GM23338 (cell line): ENCODE measurements at regions not wholly inside any gene's neighbourhood (a gene's known extent, or its start where the extent isn't known, plus 50 kb on each side); places are given as distances from the start of the nearest gene placed in this dataset.
"Not testable (repeated sequence)": the region's sequence is repeated elsewhere in the genome, so short reads cannot be mapped to it uniquely, and the experiment has no call there.

Experiments
- ATAC-seq: fragments of 200-7000 bp; cut with Tn5 transposase; 3 replicates; pipeline ENCODE4 v1.9.1; 2020
- DNase-seq: peaks from one replicate; pipeline ENCODE4 v3.0.0-alpha.2; 2015; ENCODE audit warnings: low spot score
- H2AFZ ChIP-seq: fragments of 200-600 bp; sonication (generic); 2 replicates; pipeline ENCODE4 v1.8.0; 2016; ENCODE audit warnings: antibody characterized with exemption, mild to moderate bottlenecking, moderate library complexity
- H3F3A ChIP-seq: fragments of 200-600 bp; sonication (generic); replicated peaks from 2 replicates; pipeline ENCODE4 v1.8.0; 2017; ENCODE audit warnings: antibody characterized with exemption, mixed run types, low read depth
- H3K27ac ChIP-seq: fragments of 200-600 bp; sonication (generic); 2 replicates; pipeline ENCODE4 v1.6.1; 2016; ENCODE audit warnings: low read depth
- H3K27me3 ChIP-seq: fragments of 200-600 bp; sonication (generic); 2 replicates; pipeline ENCODE4 v1.8.0; 2016; ENCODE audit warnings: mild to moderate bottlenecking, mixed run types, moderate library complexity; ENCODE audit not compliant: insufficient read depth
- H3K36me3 ChIP-seq: fragments of 200-600 bp; sonication (generic); 2 replicates; pipeline ENCODE4 v1.8.0; 2016; ENCODE audit warnings: mild to moderate bottlenecking; ENCODE audit not compliant: insufficient read depth
- H3K4me1 ChIP-seq: fragments of 200-600 bp; sonication (generic); 2 replicates; pipeline ENCODE4 v1.8.0; 2016; ENCODE audit warnings: mild to moderate bottlenecking, moderate library complexity; ENCODE audit not compliant: insufficient read depth
- H3K4me2 ChIP-seq: fragments of 200-600 bp; sonication (generic); 2 replicates; pipeline ENCODE4 v1.7.1; 2017; ENCODE audit warnings: mixed run types
- H3K4me3 ChIP-seq: fragments of 200-600 bp; sonication (generic); 2 replicates; pipeline ENCODE4 v1.6.1; 2016; ENCODE audit warnings: mixed run types
- H3K79me2 ChIP-seq: fragments of 200-600 bp; sonication (generic); replicated peaks from 2 replicates; pipeline ENCODE4 v1.8.0; 2017; ENCODE audit warnings: mild to moderate bottlenecking; ENCODE audit not compliant: insufficient read depth
- H3K9me2 ChIP-seq: fragments of 200-600 bp; sonication (generic); 2 replicates; pipeline ENCODE4 v1.8.0; 2017; ENCODE audit not compliant: insufficient read depth
- H4K20me1 ChIP-seq: fragments of 200-600 bp; sonication (generic); replicated peaks from 2 replicates; pipeline ENCODE4 v1.8.0; 2017; ENCODE audit warnings: mild to moderate bottlenecking; ENCODE audit not compliant: insufficient read depth
- H3K27ac Mint-ChIP-seq: 2 replicates; pipeline ENCODE4 v1.8.0; 2020; ENCODE audit warnings: inconsistent platforms, mild to moderate bottlenecking, moderate library complexity, mixed read lengths
- H3K27me3 Mint-ChIP-seq: 3 replicates; pipeline ENCODE4 v1.8.0; 2022; ENCODE audit warnings: low read depth, mild to moderate bottlenecking, moderate library complexity, mixed read lengths, inconsistent platforms; ENCODE audit not compliant: insufficient read depth, poor library complexity
- H3K36me3 Mint-ChIP-seq: 3 replicates; pipeline ENCODE4 v1.8.0; 2021; ENCODE audit warnings: low read depth, mild to moderate bottlenecking, inconsistent platforms, moderate library complexity, mixed read lengths
- H3K4me1 Mint-ChIP-seq: 3 replicates; pipeline ENCODE4 v1.8.0; 2020; ENCODE audit warnings: mild to moderate bottlenecking, inconsistent platforms, mixed read lengths
- H3K4me3 Mint-ChIP-seq: 3 replicates; pipeline ENCODE4 v1.8.0; 2021; ENCODE audit warnings: moderate library complexity, mild to moderate bottlenecking, inconsistent platforms, mixed read lengths
- H3K9me3 Mint-ChIP-seq: 3 replicates; pipeline ENCODE4 v1.8.0; 2020; ENCODE audit warnings: moderate library complexity, mild to moderate bottlenecking, inconsistent platforms, mixed read lengths
- EZH2 ChIP-seq: fragments of 200-600 bp; sonication (generic); IDR thresholded peaks from one replicate; pipeline ENCODE4 v1.8.0; 2017; ENCODE audit warnings: antibody characterized with exemption, mild to moderate bottlenecking, low read depth; ENCODE audit not compliant: unreplicated experiment
- EZH2phosphoT487 ChIP-seq: fragments of 200-600 bp; sonication (generic); IDR thresholded peaks from one replicate; pipeline ENCODE4 v1.8.1; 2018; ENCODE audit warnings: antibody characterized with exemption; ENCODE audit not compliant: unreplicated experiment
- JUNB ChIP-seq: IDR thresholded peaks from one replicate; pipeline ENCODE4 v1.6.1; 2016; ENCODE audit warnings: antibody characterized with exemption; ENCODE audit not compliant: unreplicated experiment
- NANOG ChIP-seq: IDR thresholded peaks from 2 replicates; pipeline ENCODE4 v1.6.1; 2016; ENCODE audit warnings: antibody characterized with exemption, borderline replicate concordance
- STAT1 ChIP-seq: IDR thresholded peaks from one replicate; pipeline ENCODE4 v1.6.1; 2016; ENCODE audit warnings: antibody characterized with exemption; ENCODE audit not compliant: unreplicated experiment
- ZNF114 ChIP-seq: fragments of 250-450 bp; sonication (Bioruptor Pico); IDR thresholded peaks from 2 replicates; pipeline ENCODE4 v1.5.0; 2020; ENCODE audit warnings: mild to moderate bottlenecking, moderate library complexity
- TF ChIP-seq, protein P1 (sequence below): IDR thresholded peaks from one replicate; pipeline ENCODE4 v1.6.1; 2018; ENCODE audit warnings: antibody characterized with exemption; ENCODE audit not compliant: unreplicated experiment
- TF ChIP-seq, protein P2 (sequence below): fragments of 250-450 bp; sonication (Bioruptor Pico); IDR thresholded peaks from 2 replicates; pipeline ENCODE4 v1.5.0; 2020; ENCODE audit warnings: mild to moderate bottlenecking, moderate library complexity

DNA sequence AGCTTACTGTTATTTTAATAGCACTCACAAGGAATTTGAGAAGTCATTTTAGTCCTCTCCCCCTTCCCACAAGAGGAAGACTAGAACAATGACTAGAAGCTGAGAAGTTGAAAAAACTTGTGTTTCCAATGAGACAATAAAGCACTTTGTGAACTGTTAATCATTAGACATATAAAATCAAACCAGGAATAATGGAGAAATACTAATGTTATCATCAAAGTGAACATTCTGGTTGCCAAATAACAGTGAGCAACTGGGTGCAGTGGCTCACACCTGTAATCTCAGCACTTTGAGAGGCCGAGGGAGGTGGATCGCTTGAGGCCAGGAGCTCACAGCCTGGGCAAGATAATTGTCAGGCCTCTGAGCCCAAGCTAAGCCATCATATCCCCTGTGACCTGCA lies 54.0 kb upstream of the RASAL2 start:
- H3F3A ChIP-seq, result peaks cover 9% of the 10 kb centered on the region
- DNase-seq, result no peak
- H4K20me1 ChIP-seq, result no peaks in the 10 kb centered on the region
- H3K79me2 ChIP-seq, result no peaks in the 10 kb centered on the region
- peaks cover 11% of the 10 kb centered on the region; the same call in 2 of the 3 replicates for H3K9me3 Mint-ChIP-seq
- H3K4me3 Mint-ChIP-seq, result no peak overlapping the region
- no peak overlapping the region for H3K27ac Mint-ChIP-seq
- H3K4me2 ChIP-seq, result no peak overlapping the region
- H3K27me3 Mint-ChIP-seq, result peaks cover 2% of the 10 kb centered on the region
- ATAC-seq, result no peak
- TF ChIP-seq, protein P1, sequence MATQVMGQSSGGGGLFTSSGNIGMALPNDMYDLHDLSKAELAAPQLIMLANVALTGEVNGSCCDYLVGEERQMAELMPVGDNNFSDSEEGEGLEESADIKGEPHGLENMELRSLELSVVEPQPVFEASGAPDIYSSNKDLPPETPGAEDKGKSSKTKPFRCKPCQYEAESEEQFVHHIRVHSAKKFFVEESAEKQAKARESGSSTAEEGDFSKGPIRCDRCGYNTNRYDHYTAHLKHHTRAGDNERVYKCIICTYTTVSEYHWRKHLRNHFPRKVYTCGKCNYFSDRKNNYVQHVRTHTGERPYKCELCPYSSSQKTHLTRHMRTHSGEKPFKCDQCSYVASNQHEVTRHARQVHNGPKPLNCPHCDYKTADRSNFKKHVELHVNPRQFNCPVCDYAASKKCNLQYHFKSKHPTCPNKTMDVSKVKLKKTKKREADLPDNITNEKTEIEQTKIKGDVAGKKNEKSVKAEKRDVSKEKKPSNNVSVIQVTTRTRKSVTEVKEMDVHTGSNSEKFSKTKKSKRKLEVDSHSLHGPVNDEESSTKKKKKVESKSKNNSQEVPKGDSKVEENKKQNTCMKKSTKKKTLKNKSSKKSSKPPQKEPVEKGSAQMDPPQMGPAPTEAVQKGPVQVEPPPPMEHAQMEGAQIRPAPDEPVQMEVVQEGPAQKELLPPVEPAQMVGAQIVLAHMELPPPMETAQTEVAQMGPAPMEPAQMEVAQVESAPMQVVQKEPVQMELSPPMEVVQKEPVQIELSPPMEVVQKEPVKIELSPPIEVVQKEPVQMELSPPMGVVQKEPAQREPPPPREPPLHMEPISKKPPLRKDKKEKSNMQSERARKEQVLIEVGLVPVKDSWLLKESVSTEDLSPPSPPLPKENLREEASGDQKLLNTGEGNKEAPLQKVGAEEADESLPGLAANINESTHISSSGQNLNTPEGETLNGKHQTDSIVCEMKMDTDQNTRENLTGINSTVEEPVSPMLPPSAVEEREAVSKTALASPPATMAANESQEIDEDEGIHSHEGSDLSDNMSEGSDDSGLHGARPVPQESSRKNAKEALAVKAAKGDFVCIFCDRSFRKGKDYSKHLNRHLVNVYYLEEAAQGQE, result no peak
- TF ChIP-seq EZH2, result no peak
- no peak for TF ChIP-seq ZNF114 (CRISPR knock-in tag)
- TF ChIP-seq, protein P2, sequence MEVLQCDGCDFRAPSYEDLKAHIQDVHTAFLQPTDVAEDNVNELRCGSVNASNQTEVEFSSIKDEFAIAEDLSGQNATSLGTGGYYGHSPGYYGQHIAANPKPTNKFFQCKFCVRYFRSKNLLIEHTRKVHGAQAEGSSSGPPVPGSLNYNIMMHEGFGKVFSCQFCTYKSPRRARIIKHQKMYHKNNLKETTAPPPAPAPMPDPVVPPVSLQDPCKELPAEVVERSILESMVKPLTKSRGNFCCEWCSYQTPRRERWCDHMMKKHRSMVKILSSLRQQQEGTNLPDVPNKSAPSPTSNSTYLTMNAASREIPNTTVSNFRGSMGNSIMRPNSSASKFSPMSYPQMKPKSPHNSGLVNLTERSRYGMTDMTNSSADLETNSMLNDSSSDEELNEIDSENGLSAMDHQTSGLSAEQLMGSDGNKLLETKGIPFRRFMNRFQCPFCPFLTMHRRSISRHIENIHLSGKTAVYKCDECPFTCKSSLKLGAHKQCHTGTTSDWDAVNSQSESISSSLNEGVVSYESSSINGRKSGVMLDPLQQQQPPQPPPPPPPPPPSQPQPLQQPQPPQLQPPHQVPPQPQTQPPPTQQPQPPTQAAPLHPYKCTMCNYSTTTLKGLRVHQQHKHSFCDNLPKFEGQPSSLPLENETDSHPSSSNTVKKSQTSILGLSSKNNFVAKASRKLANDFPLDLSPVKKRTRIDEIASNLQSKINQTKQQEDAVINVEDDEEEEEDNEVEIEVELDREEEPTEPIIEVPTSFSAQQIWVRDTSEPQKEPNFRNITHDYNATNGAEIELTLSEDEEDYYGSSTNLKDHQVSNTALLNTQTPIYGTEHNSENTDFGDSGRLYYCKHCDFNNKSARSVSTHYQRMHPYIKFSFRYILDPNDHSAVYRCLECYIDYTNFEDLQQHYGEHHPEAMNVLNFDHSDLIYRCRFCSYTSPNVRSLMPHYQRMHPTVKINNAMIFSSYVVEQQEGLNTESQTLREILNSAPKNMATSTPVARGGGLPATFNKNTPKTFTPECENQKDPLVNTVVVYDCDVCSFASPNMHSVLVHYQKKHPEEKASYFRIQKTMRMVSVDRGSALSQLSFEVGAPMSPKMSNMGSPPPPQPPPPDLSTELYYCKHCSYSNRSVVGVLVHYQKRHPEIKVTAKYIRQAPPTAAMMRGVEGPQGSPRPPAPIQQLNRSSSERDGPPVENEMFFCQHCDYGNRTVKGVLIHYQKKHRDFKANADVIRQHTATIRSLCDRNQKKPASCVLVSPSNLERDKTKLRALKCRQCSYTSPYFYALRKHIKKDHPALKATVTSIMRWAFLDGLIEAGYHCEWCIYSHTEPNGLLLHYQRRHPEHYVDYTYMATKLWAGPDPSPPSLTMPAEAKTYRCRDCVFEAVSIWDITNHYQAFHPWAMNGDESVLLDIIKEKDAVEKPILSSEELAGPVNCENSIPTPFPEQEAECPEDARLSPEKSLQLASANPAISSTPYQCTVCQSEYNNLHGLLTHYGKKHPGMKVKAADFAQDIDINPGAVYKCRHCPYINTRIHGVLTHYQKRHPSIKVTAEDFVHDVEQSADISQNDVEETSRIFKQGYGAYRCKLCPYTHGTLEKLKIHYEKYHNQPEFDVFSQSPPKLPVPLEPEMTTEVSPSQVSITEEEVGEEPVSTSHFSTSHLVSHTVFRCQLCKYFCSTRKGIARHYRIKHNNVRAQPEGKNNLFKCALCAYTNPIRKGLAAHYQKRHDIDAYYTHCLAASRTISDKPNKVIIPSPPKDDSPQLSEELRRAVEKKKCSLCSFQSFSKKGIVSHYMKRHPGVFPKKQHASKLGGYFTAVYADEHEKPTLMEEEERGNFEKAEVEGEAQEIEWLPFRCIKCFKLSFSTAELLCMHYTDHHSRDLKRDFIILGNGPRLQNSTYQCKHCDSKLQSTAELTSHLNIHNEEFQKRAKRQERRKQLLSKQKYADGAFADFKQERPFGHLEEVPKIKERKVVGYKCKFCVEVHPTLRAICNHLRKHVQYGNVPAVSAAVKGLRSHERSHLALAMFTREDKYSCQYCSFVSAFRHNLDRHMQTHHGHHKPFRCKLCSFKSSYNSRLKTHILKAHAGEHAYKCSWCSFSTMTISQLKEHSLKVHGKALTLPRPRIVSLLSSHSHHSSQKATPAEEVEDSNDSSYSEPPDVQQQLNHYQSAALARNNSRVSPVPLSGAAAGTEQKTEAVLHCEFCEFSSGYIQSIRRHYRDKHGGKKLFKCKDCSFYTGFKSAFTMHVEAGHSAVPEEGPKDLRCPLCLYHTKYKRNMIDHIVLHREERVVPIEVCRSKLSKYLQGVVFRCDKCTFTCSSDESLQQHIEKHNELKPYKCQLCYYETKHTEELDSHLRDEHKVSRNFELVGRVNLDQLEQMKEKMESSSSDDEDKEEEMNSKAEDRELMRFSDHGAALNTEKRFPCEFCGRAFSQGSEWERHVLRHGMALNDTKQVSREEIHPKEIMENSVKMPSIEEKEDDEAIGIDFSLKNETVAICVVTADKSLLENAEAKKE (CRISPR knock-in tag), result no peak
- no peak for TF ChIP-seq JUNB
- TF ChIP-seq EZH2phosphoT487, result no peak
- no peak for TF ChIP-seq STAT1
- no peak for TF ChIP-seq NANOG
- no peak overlapping the region for H2AFZ ChIP-seq
- H3K36me3 Mint-ChIP-seq, result 0 out of 3 replicates have a peak, but pooled peaks cover 4% of the 10 kb centered on the region
- no peaks in the 10 kb centered on the region; the same call in 1 of the 2 replicates for H3K9me2 ChIP-seq
- no peaks in the 10 kb centered on the region for H3K27me3 ChIP-seq
- peaks cover 10% of the 10 kb centered on the region for H3K4me1 Mint-ChIP-seq
- H3K4me1 ChIP-seq, result peaks cover 10% of the 10 kb centered on the region; the same call in 1 of the 2 replicates
- no peak overlapping the region for H3K27ac ChIP-seq
- H3K4me3 ChIP-seq, result no peak overlapping the region
- H3K36me3 ChIP-seq, result no peaks in the 10 kb centered on the region

DNA sequence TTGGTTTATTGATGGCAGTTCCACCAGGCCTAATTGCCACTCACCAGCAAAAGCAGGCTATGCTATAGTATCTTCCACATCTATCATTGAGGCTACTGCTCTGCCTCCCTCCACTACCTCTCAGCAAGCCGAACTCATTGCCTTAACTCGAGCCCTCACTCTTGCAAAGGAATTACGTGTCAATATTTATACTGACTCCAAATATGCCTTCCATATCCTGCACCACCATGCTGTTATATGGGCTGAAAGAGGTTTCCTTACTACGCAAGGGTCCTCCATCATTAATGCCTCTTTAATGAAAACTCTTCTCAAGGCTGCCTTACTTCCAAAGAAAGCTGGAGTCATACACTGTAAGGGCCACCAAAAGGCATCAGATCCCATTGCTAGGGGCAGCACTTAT lies 50.0 kb upstream of the RASAL2 start:
- H3K4me2 ChIP-seq, H3K79me2 ChIP-seq, H3K4me3 Mint-ChIP-seq, H3K27ac Mint-ChIP-seq, ATAC-seq, H3K9me2 ChIP-seq, DNase-seq, H3K4me1 ChIP-seq, H2AFZ ChIP-seq, H3K4me3 ChIP-seq, H3K9me3 Mint-ChIP-seq, H3K27me3 Mint-ChIP-seq, H3K36me3 Mint-ChIP-seq, H3K36me3 ChIP-seq, H4K20me1 ChIP-seq, H3F3A ChIP-seq, H3K27me3 ChIP-seq, H3K27ac ChIP-seq: not testable (repeated sequence)
- H3K4me1 Mint-ChIP-seq, result peaks cover 14% of the 10 kb centered on the region
